Right ventricle myocardium superior (tissue), 1 donor: ENCODE measurements at regions not wholly inside any gene's neighbourhood (a gene's known extent, or its start where the extent isn't known, plus 50 kb on each side); places are given as distances from the start of the nearest gene placed in this dataset.
"Not testable (repeated sequence)": the region's sequence is repeated elsewhere in the genome, so short reads cannot be mapped to it uniquely, and the experiment has no call there.

Experiments
- ATAC-seq: fragments of 200-7000 bp; cut with Tn5 transposase; one replicate; pipeline ENCODE4 v1.9.1; 2020; ENCODE audit warnings: mild to moderate bottlenecking; ENCODE audit not compliant: poor library complexity
- DNase-seq: peaks from one replicate; pipeline ENCODE4 v3.0.0-alpha.2; 2020
- intact Hi-C: fragments of 100-400 bp; cut with DNase I; formaldehyde crosslinking; loops from one replicate; pipeline ENCODE4 v1.11.2; 2022
- donor health status: DM: no; HTN: yes; CAD: no; lungs with severe emphysema.

DNA sequence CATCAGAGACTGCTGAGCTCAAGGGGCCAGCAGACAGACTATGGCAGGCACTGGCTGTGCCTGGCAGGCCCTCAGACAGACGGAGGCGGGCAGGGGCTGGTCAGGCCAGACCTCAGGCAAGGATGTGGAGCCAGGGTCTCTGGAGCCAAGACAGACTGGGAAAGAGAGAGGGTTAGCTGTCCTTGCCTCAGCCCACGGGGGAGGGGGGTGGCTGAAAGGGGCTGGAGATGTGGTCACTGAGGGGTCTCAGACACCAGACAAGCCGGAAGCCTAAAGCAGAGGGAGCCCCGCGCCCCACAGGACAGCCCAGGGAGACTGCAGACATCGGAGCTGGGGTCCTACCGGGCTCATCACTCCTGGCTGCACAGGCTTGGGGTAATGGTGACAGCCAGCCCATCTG is 141.2 kb upstream of the FOXD4L5 start:
- no peak for ATAC-seq
- intact Hi-C loops = no loop called here
- no peak for DNase-seq

DNA sequence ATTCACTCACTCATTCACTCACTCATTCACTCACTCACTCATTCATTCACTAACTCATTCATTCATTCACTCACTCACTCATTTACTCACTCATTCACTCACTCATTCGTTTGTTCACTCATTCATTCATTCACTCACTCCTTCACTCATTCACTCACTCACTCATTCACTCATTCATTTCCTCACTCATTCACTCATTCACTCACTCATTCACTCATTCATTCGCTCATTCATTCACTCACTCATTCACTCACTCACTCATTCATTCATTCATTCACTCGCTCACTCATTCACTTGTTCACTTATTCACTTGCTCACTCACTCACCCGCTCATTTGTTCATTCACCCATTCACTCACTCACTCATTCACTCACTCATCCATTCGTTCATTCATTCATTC is 140.2 kb upstream of the FOXD4L5 start:
- ATAC-seq, intact Hi-C loops, DNase-seq: not testable (repeated sequence)

DNA sequence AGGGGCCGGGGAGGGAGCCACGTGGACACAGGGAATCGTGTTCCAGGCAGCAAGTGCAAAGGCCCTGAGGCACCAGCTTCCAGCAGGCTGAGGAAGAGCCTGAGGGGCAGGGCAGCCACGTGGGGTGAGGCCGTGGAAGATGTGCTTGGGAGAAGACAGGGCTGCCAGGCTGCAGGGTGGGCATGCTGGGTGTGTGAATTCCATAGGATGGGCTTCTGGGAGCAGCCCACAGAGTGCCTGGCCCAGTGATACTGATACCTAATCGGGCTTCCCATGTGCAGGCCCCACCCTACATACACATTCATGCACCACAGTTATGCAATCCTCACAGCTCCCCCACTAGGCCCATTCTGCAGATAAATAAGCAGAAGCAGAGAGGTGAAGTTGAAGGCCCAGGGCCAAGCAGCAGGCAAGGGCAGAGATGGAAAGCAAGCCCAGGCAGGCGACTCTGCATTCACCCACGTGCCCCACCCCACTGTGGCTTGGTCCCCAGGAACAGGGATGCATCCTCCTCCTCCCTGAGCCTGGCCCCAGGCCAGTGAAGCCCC is 139.5 kb upstream of the FOXD4L5 start:
- ATAC-seq, intact Hi-C loops, DNase-seq: not testable (repeated sequence)

DNA sequence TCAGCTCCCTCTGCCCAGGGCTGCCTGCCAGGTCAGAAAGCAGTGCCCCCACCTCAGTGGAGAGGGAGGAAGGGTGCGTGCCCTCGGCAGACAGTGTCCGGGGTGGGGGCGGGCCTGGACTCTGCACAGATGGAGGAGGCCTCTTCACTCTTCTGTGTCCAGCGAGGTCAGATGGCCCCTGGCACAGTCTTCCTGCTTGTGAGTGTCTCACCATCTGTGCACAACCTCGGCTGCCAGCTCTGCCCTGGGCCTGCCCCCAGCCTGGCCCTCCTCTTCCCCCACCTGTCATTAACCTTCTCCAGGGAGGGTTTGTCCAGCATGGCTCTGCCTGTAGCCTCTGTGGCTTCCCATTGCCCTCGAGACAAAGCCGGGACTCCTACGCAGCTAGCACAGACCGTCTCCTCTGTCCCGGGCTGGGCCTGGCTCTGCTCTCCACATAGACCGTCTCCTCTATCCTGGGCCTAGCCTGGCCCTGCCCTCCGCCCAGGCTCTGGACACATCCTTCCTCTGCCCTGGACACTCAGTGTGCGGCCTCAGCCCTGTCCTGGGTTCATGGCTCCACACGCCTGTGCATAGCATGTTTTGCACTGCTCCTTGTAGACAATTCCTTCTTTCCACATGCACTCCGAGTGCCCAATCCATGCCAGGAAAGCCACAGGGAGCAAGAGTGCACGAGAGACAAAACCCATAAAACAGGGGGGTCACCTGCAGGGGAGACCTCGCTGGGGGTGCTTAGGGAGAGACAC is 138.9 kb upstream of the FOXD4L5 start:
- DNase-seq, intact Hi-C loops, ATAC-seq: not testable (repeated sequence)

DNA sequence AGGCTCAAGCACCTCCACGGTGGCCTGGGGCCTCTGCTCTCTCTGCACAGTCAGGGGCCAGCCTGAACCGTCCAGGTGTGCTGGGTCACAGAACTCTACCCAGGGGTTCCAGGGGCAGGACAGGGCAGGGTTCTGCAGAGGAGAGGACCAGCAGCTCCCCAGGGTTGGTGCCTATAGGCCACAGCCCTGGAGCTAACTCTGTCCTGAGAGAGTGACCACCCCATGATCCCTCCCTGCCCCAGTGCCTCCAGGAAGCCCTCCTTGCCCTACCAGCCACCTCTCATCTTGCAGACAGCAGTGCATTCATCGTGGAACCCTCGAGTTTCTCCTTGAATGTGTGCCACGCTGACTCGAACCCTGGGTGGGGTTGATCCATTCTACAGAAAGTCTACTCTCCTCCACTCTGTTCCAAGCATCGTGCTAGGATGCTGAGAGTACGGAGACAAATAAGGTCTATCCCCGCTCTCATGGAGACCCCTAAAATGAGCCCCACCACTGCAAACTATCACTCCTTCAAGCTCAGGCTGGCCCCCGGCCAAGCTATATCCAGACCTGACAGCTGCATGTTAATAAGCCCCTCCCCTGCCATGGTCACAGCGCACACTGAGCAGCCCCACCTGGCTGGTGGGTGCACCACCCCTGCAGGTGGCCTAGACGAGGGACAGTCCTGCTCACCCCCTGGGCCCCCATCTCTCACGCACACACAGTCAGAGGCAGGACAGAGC is 138.1 kb upstream of the FOXD4L5 start:
- intact Hi-C loops, ATAC-seq, DNase-seq: not testable (repeated sequence)

DNA sequence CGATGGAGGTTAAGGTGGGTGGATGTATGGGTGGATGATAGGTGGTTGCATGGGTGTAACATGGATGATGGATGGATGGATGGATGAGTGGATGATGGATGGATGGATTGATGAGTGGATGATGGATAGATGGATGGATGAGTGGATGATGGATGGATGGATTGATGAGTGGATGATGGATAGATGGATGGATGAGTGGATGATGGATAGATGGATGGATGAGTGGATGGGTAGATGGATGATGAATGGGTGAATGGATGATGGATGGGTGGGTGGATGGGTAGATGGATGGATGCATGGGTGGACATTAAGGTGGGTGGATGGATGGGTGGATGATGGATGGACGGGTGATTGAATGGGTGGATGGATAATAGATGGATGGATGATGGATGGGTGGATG is 136.5 kb upstream of the FOXD4L5 start:
- intact Hi-C loops, DNase-seq: not testable (repeated sequence)

DNA sequence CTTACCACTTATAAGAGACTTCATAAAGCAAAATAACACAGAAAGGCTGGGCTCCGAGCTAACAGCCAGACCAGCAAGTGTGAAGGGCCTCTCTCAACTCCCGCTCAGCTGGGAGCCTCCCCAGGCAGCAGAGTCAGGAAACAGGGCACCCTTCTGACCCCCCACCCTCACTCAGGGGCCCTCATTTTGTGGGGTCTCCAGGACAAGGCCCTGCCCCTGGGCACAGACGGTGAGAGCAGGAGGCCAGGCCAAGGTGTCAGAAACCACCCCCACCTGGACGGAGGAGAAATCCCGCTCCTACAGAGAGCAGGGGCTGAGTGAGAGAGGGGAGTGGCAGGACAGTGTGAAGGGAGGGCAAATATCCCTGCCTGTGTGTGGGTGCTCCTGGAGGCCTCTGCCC is 135.8 kb upstream of the FOXD4L5 start:
- DNase-seq (no peak), ATAC-seq (no peak)
- intact Hi-C loops = no loop called here

More for the DNA sequence above, 136.5 kb upstream of the FOXD4L5 start:
- not testable (repeated sequence) for ATAC-seq

DNA sequence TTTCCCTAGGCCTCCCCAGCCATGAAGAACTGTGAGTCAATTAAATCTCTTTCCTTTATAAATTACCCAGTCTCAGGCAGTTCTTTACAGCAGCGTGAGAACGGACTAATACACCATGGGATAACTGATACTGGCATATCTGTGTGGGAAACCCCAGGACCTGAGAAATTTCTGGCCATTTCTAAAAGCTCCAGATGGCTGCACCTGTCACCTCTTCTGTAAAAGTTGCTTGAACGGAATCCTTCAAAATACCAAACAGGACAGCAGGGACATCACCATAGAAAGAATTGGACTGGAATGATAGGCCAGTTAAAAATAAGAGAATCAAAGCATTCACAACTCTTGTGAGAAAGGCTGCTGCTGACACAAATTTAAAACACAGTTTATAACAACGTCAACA is 134.0 kb upstream of the FOXD4L5 start:
- intact Hi-C loops, DNase-seq, ATAC-seq: not testable (repeated sequence)

DNA sequence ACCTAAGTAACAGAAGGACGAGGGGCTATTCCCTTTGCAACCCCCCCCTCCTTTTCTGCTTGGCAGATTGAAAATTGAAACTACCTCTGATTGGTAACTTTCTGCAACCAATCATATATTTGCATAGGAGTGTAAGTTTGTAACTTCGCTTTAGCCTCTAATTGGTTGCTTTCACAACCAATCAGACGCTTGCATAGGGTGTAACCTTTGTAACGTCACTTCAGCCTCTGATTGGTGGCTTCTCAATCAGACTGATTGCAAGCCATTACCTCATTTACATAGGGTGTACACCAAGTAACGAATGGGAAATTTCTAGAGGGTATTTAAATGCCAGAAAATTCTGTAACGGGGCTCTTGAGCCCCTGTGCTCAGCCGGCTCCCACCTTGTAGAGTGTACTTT is 131.9 kb upstream of the FOXD4L5 start:
- intact Hi-C loops, DNase-seq, ATAC-seq: not testable (repeated sequence)

DNA sequence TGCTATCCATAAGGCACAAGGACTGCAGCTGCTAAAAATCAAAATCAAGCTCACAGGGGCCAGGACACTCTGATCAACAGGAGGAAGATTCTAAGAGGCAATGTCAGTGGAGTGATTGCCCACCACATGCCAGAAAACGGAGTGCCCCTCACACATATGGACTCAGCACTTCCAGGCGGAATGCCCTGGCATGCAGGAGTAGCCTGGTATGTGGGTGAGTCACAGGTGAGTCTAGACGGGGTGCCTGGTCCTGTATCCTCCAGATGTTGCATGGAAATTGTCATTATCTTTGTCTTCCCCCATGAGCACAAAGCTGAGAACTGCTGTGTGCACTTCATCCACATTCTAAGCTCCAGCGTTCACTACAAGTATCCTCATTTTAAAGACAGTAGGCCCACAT is 129.2 kb upstream of the FOXD4L5 start:
- intact Hi-C loops, ATAC-seq, DNase-seq: not testable (repeated sequence)

DNA sequence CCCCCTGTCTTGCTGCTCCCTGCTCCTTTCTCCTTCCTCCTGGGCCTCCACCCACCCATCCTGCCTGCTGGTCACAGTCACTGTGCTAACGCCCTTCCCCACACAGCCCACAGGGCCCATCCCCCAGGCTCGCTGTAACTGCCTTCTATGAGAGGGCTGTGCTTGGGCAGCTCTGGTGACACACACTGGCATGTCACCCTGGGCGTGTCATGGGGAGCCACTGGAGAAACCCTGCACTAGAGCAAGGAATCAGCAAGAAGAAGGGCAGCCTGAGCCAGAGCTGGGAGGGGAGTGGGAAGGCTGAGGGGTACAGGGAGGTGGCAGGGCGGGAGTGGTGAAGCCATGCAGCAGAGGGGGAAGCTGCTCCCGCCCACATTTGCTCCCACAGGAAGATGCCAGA is 128.4 kb upstream of the FOXD4L5 start:
- ATAC-seq, DNase-seq, intact Hi-C loops: not testable (repeated sequence)

DNA sequence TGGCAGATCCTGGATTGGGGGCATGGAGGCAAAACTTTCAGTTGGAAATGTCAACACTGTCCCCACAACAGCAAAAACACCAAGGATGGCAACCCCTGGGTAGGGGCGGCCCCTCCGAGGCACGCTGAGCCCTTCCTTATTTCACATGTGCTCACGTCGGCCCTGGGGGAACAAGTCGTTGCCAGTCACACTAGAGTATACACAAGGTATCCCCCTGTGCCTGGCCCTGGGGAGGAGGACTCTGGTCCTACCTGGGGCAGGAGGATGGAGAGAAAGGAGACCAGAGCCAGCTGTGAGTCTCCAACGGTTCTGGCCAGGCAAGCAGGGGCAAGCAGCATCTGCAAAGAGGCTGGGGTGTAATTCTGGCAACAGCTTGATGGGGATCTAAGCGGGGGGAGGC is 126.9 kb upstream of the FOXD4L5 start:
- no peak for DNase-seq
- intact Hi-C loops = no loop called here
- ATAC-seq = no peak

DNA sequence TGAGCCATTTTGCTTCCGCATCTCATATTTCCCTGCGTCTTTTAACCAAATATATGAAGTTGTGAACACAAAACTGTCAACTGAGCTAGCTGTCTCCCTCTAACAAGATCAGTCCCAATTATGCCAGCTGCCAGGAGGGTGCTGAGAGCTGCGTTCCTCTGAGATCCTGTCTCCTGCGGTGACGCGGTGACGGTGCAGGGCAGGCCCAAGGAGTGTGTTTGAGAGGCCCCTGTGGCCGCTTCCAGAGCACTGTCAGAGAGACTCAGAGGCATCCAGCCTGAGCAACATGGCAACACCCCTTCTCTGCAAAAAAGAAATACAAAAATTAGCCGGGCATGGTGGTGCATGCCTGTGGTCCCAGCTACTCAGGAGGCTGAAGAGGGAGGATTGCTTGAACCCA is 126.3 kb upstream of the FOXD4L5 start:
- intact Hi-C loops = no loop called here

DNA sequence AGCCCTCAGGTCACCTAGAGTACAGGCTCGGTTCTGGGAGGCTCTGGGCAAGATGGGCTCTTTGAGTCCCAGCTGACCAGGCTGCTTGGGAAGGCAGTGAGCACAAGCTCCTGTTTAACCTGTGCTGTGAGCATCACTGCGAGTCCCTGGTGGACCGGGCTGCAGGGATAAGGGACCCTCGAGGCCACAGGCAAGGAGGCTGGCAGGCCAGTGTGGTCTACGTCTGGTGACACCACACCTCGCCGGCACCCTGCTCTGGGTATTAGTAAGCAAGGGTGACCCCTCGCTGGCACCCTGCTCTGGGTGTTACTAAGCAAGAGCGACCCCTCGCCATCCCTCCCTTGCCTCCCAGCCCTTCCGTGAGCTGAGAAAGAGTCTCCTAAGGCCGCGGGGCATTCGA is 125.9 kb upstream of the FOXD4L5 start:
- no peak for DNase-seq
- intact Hi-C loops = no loop called here
- ATAC-seq = no peak

More for the DNA sequence above, 126.3 kb upstream of the FOXD4L5 start:
- DNase-seq (no peak), ATAC-seq (no peak)

DNA sequence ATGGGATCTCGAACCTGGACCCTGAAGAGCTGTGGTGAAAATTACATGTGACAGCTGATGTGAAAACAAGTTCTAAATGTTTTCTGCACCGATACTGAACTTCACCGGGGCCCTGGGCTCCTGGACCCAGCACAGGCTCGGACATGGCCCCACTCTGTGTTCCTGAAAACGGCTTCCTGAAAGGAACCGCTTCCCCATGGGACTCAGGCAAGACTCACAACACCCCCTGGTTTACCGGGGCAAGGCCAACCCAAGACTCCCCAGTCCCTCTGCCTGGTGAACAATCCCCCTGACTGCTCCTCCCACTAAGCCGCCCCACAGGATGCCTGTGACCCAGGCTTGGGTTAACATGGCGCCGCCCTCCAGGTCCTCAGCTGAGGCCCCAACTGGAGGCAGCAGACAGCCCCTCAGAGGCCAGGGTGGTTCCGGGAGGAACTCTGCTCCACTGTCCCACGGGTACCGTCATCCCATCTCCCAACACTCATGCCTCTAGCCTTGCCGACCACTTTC is 124.5 kb upstream of the FOXD4L5 start:
- intact Hi-C loops = no loop called here
- DNase-seq = no peak
- no peak for ATAC-seq

DNA sequence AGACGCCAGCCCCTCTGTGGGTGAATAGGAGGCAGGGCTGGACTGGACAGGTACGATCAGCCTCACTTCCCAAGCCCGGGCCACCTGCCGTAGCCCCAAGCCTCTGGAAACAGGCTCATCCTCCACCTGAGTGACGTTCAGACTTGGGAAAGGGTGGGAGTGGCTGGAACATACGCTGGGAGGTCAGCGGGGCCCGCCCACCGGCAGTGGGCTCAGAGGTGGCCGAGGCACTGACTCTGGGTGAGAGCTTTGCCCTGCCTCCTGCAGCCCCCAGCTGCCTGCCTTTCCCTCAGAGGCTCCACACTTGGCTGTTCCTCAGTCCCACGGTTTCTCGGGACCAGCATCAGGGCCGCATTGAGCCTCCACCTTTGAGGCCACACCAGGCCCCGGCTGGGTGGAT is 123.8 kb upstream of the FOXD4L5 start:
- intact Hi-C loops, ATAC-seq, DNase-seq: not testable (repeated sequence)

DNA sequence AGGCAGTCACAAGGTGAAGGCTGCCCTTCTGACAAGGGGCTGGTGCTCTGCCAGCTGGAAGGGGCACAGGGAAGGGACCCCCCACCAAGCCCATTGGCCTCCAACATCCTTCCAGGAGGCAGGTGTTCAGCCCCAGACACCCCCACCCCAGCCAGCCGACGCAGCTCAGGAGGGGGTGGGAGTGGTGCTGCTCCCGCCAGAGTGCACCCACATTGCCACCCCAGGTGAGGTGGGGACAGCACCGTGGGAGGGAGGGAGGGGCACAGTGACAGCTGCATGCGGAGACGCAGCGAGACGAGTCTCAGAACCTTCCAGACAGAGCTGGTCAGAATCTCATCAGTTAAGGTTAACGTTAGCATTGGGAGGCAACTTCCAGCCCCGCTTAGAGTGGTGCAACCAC is 121.6 kb upstream of the FOXD4L5 start:
- ATAC-seq, intact Hi-C loops: not testable (repeated sequence)

DNA sequence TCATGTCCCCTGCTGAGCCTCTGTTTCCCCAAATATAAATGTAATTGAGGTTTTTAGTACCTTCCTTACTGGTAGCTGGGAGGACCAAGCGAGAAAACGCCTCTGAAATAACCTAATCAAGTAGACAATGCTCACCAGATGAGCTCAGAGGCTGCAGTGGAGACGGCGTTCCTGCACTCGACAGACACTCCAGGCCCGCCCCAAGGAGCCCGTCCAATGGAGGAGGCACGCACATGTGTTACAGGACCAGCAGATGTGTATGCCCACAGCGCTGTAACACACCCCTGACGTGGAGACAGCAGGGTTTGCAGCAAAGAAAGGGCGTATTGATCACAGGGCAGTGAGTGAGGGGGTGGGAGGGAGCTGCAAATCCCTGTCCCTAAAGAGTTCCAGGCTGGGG is 120.8 kb upstream of the FOXD4L5 start:
- DNase-seq, ATAC-seq, intact Hi-C loops: not testable (repeated sequence)

More for the DNA sequence above, 121.6 kb upstream of the FOXD4L5 start:
- not testable (repeated sequence) for DNase-seq

DNA sequence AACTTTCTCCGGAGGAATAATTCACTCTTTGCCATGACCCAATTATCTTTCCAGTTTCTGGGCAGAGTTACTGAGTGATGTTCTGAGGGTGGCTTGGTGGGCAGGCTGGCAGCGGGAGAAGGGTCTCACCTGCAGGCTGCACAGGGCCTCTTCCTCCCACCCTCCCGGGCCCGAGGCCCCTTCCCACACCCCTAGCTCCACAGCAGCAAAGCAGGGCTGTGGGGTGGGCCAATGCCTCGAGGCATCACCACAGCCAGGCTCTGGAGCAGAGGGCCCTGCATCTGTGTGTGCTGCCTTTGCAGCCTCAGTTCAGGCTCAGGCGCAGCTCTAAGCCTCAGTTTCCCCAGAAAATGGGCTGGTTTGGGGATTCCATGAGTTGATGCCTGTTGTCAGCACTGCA is 120.2 kb upstream of the FOXD4L5 start:
- DNase-seq (no peak), ATAC-seq (no peak)
- intact Hi-C loops = no loop called here
